GM21825 (cell line): ENCODE measurements at regions not wholly inside any gene's neighbourhood (a gene's known extent, or its start where the extent isn't known, plus 50 kb on each side); places are given as distances from the start of the nearest gene placed in this dataset.

Experiments
- ATAC-seq: cut with Tn5 transposase; IDR thresholded peaks from one replicate; pipeline ENCODE4 v1.9.1; 2021; ENCODE audit warnings: mild to moderate bottlenecking, moderate library complexity; ENCODE audit not compliant: unreplicated experiment

GRCh38 chr11:92696076-92696475 lies 273.4 kb upstream of the MTNR1B start:
- no peak for ATAC-seq

DNA sequence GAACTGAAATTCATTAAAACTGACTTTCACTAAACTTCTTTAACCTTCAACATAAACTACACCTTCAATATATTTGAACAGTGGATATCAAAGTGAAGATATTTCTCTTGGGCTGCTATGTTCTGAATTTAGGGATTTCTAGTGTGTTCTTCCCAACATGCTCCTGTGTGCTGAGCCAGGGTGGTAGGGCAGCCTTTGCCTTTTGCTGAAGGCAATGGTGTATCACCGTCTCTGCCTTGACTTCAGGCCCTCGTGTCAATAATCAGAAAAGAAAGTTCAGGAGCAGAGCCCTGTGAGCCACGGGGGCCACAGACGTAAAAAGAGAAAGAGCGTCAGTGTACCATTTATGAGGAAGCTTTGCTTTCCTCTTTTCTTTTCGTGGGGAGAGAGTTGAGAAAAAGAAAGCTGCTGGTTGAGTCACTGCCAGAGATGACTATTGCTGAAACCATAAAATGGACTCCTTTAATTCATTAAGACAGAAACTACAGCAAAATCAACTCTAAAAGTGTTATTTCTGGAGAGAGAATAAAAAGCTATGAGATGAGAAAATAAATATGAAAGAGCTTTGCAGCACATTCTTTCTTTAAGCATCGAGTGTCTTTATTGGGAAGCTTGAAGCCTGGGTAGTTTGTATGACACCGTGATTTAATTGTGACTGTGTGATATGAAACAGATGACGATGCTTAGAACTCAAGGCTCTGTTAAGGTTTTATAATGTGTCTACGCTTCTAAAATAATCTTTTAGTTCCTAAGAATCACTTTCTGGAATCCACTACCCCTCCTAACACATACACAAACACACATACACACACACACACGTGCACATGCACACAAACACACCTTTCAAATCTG lies 271.8 kb upstream of the MTNR1B start:
- no peak for ATAC-seq

GRCh38 chr11:92698742-92699141 lies 270.7 kb upstream of the MTNR1B start:
- ATAC-seq, result no peak

DNA sequence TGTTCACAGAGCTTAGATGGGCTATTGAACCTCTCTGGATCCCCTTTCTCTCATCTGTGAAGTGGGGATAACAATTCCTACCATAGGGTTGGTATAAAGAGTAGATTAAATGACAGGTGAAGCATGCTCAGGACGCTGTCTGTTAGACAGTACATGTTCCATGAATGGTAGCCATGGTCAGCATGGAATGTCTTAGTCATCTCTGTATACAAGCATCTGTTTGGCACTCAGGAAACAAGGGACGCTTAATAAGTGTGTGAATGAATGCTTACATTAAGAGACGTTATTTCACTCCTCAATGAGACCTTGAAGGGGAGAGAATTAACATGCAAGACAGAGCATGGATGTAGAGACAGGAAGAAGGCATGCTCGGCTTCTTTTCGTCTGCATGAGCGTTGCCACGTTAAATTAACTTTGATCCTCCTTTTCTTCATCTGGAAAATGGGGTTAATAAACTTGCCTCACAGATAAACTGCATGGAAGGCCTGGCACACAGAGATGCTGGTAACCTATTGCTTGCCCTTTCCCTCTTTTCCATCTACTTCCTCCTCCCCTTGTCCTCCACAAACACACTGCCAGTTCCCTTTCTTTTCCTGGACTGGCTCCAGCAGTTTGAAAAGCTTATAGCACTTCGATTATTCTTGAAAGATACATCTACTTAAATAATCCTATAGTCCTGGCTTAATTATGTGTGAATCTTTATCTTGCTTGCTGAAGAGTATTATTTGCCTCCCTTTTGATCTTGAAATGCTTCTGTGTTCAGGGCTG lies 267.2 kb upstream of the MTNR1B start:
- ATAC-seq, result no peak

- ATAC-seq, result no peak
These were observed 266.5 kb upstream of the MTNR1B start for GRCh38 chr11:92702805-92703448.

DNA sequence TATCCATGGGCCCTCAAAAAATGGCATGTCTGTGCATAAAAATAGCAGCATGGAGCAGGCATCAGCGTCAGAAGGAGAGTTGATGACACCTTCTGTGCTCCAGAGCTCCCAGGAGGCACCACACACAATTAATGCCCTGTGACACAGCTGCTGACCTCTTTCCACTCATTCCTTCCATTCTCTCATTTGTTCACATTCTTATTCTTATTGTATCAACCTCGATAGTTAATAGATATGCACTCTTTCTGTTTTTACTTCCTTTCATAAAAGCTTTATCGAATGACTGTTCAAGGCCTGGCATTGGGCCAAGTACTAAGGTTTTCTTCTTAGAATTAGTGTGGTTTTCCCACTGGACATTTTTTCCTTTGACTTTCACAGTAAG lies 266.0 kb upstream of the MTNR1B start:
- ATAC-seq, result no peak

DNA sequence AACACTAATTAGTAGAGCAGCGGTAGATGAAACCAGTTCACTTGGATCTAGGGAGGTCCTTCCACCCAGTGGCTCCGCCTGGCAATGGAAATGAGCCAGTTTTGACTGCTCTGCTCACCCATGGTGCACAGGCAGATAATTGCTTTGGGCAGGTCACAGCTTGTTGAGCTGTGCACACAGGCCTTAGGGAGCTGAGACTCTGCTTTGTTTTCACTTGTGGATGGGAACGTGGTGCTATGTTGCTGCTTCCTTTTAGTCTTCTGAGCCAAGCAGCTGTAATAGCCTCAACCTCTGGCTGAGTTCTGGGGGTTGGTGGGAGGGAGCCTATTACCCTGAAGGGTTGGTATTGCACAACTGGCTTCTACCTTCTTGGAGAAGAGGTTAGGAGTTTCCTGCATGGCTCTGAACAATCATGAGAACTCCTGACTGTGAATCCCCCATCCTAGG lies 262.3 kb upstream of the MTNR1B start:
- no peak for ATAC-seq

- ATAC-seq, result no peak
These were observed 261.8 kb upstream of the MTNR1B start for GRCh38 chr11:92707665-92708064.

DNA sequence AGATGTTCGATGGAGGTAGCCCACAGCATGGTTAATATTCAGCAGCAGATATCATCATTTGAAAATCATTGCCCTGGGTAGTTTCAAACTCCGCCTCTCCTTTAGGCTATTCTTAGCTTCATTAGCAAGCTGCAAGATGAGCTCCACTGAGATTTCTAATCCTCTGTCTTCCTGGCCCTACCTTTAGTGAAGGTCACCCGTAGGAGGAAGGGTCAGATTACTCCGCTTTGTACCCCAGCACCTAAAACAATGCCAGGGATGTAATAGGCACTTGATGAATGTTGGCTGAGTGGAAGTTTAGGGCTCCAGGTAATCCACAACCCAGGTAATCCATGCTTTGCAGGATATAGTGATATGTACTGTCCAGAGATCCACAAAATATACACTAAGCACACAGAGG lies 260.1 kb upstream of the MTNR1B start:
- no peak for ATAC-seq

DNA sequence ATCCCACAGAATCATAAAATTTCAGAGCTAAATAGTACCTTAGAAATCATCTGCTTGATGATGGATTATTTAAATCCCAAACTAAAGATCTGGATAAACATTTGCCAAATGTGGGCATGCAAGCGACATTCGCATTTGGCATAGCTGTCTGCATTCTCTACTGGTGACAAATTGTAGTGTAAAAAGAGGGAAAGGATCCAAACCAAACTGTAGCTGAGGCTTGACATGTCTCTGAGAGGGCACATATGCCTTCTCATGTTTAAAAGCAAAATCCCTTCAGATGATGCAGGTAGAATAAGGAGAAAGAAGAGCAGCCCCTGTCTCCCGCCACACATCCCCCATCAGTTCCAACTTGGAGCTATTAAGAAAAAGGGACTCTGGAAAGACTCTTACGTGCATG lies 257.5 kb upstream of the MTNR1B start:
- no peak for ATAC-seq

- no peak for ATAC-seq
These were observed 255.3 kb upstream of the MTNR1B start for GRCh38 chr11:92714111-92714510.

DNA sequence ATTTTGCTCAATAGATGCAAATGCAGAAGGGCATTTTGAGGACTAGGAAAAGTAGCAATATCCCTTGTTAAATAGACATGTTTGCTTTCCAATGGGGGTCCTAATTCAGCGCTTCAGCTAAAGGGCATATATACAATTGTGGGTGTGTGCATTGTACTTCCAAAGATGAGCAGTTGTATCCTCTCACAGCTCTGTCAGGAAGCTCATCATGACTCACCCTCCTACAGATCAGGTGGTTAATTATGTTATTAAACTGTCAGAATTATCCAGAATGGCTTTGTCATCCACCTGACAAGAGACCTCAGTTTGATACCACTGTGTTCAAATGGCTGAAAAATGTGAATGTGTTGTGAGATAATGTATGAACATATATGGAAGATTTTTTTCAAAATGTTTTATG lies 252.2 kb upstream of the MTNR1B start:
- ATAC-seq, result no peak

DNA sequence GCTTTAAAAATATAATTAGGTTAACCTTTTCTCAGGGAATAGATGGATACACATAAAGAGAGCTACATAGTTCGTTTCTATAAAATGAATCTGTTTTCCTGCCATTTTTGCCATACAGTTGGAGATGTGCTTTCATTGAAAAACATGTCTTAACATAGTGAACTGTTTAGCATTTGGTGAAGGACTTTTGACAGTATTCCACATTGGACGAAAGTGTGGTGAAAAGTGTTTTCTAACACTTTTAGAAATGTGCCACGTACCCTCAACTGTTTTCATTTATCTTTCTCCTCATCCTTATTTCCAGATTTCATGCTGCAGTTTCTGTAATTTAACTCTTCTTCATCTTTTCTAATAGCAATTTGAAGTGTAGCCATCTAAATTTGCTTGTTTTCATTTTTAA lies 249.1 kb upstream of the MTNR1B start:
- ATAC-seq, result no peak

GRCh38 chr11:92725352-92725751 lies 244.1 kb upstream of the MTNR1B start:
- no peak for ATAC-seq

- ATAC-seq, result no peak
These were observed 242.3 kb upstream of the MTNR1B start for GRCh38 chr11:92727123-92727522.

DNA sequence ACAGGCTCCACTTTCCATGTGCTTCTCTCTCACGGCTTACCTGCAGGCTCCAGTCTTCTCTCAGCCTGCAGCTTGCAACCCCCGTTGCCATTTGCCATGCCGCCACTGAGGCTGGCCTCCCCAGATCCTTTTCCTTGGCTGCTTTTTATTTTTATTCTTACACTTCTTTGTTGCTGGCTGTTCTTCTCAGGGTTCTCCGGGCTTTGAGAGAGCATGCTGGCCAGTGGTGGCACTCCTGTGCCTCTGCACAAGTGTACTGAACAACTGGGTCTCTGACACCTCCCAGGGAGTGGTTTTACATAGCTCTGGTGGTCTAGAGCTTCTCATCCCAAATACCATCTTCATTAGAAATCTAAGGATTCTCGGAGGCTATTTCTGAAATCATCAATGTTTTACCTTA lies 241.7 kb upstream of the MTNR1B start:
- ATAC-seq, result no peak

DNA sequence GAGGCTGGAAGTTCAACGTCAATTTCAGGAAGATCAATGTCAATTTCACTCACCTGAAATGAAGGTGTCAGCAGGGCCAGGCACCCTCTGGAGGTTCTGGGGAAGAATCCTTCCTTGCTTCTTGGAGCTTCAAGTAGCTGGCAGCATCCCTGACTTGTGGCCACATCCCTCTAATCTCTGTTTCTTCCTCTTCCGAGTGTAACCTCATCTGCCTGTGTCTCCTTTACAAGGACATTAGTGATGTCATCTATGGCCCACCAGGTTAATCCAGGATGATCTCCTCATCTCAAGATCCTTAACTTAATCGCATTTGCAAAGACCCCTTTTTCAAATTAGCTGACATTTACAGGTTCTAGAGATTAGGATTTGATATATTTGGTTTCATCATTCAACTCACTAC lies 240.8 kb upstream of the MTNR1B start:
- no peak for ATAC-seq

- no peak for ATAC-seq
These were observed 234.4 kb upstream of the MTNR1B start for GRCh38 chr11:92735039-92735438.

GRCh38 chr11:92738276-92738675 lies 231.2 kb upstream of the MTNR1B start:
- no peak for ATAC-seq

GRCh38 chr11:92739041-92739440 lies 230.4 kb upstream of the MTNR1B start:
- no peak for ATAC-seq

DNA sequence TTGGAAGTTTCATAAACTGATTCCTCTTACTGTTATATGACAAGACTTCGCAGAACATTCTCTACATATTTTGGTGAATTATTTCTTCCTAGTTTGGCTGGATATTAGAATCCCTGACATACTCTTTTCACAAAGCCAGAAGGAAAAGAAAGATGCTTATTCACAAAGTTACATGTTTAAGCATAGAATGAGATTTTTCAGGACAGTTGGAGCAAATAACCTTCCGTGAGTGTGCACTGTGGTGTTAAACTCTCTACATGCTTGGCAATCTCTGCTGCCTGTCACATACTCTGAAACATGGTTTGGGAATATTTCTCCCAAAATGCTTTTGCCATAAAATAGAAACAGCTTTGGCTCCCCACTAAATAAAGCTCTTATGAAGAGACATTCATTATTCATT lies 230.0 kb upstream of the MTNR1B start:
- ATAC-seq, result no peak

DNA sequence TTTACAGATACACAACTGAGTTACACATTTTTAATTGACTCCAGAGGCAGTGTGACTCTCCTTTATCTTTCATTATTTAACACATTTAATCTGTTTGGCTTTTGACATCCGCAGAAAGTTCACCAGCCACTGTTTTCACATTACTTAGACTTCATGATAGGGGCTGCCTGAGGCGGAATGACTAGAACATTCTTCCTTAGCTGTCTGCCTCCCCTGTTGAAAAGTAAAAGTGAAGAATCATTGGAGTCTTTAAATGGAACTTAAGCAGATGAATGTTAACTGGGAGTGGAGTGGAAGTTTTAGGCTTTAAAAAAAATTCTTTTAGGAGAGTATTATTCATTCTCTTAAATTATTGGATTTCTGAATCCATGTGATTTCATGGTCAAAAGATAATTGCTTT lies 229.2 kb upstream of the MTNR1B start:
- ATAC-seq, result no peak
